ENCODE measurements at regions not wholly inside any gene's neighbourhood (a gene's known extent, or its start where the extent isn't known, plus 50 kb on each side); places are given as distances from the start of the nearest gene placed in this dataset.

GRCh38 chr4:45131020-45131419 is 404.7 kb upstream of the GNPDA2 start:
- TF ChIP-seq YY1 (IDR thresholded peaks at IDR 0.05) (no peak), SP1 (IDR thresholded peaks at IDR 0.05) (no peak), CTCF (IDR thresholded peaks at IDR 0.05; ENCODE audit: low read depth, low read length, missing input control) (no peak), HNF4G (IDR thresholded peaks at IDR 0.05) (no peak), FOXA1 (IDR thresholded peaks at IDR 0.05) (no peak), RAD21 (IDR thresholded peaks at IDR 0.05) (no peak), RXRA (IDR thresholded peaks at IDR 0.05) (no peak), TAF1 (conservative IDR thresholded peaks at IDR 0.05) (no peak), JUND (IDR thresholded peaks at IDR 0.05) (no peak), EGR1 (IDR thresholded peaks at IDR 0.05; ENCODE audit: low read depth in 2 of 2) (no peak), GABPA (IDR thresholded peaks at IDR 0.05 in 1 of 2, conservative IDR thresholded peaks at IDR 0.05 in 1 of 2) (no peak), ZBTB33 (IDR thresholded peaks at IDR 0.05) (no peak)
- TF ChIP-seq, protein P1, sequence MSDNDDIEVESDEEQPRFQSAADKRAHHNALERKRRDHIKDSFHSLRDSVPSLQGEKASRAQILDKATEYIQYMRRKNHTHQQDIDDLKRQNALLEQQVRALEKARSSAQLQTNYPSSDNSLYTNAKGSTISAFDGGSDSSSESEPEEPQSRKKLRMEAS (IDR thresholded peaks at IDR 0.05), result no peak
- TF ChIP-seq, protein P2, sequence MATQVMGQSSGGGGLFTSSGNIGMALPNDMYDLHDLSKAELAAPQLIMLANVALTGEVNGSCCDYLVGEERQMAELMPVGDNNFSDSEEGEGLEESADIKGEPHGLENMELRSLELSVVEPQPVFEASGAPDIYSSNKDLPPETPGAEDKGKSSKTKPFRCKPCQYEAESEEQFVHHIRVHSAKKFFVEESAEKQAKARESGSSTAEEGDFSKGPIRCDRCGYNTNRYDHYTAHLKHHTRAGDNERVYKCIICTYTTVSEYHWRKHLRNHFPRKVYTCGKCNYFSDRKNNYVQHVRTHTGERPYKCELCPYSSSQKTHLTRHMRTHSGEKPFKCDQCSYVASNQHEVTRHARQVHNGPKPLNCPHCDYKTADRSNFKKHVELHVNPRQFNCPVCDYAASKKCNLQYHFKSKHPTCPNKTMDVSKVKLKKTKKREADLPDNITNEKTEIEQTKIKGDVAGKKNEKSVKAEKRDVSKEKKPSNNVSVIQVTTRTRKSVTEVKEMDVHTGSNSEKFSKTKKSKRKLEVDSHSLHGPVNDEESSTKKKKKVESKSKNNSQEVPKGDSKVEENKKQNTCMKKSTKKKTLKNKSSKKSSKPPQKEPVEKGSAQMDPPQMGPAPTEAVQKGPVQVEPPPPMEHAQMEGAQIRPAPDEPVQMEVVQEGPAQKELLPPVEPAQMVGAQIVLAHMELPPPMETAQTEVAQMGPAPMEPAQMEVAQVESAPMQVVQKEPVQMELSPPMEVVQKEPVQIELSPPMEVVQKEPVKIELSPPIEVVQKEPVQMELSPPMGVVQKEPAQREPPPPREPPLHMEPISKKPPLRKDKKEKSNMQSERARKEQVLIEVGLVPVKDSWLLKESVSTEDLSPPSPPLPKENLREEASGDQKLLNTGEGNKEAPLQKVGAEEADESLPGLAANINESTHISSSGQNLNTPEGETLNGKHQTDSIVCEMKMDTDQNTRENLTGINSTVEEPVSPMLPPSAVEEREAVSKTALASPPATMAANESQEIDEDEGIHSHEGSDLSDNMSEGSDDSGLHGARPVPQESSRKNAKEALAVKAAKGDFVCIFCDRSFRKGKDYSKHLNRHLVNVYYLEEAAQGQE (IDR thresholded peaks at IDR 0.05), result no peak

All from liver (tissue), 3 donors.